Activated naive CD8-positive, alpha-beta T cell (primary cell): ENCODE measurements at regions not wholly inside any gene's neighbourhood (a gene's known extent, or its start where the extent isn't known, plus 50 kb on each side); places are given as distances from the start of the nearest gene placed in this dataset.

ENCODE experiments used
- H3K27ac Mint-ChIP-seq: one replicate; pipeline ENCODE4 v1.8.0; 2021; ENCODE audit warnings: mixed read lengths
- H3K27me3 Mint-ChIP-seq: one replicate; pipeline ENCODE4 v1.8.0; 2021; ENCODE audit warnings: mixed read lengths
- H3K36me3 Mint-ChIP-seq: one replicate; pipeline ENCODE4 v1.8.0; 2021; ENCODE audit warnings: mixed read lengths
- H3K4me1 Mint-ChIP-seq: one replicate; pipeline ENCODE4 v1.8.0; 2021; ENCODE audit warnings: low read depth, mixed read lengths
- H3K4me3 Mint-ChIP-seq: one replicate; pipeline ENCODE4 v1.8.0; 2021; ENCODE audit warnings: mild to moderate bottlenecking, mixed read lengths
- H3K9me3 Mint-ChIP-seq: one replicate; pipeline ENCODE4 v1.8.0; 2021; ENCODE audit warnings: low read depth, mixed read lengths

DNA sequence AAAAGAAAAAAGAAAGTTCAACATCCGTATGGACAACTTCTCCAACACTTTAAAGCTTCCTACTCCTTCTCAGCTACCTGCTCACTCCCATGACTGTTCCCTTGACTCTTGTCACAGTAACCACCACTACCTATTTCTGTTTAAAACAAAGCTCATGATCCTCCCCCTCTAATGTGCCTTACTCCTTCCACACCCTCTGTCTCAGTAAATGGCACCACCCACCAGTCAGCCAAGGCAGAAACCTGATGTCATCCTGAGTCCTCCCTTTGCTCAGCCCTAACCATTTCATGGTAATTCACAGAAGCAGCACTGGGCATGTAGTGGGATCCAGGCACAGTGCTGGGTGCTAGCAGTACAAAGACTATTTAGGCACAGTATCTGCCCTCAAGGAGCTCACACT, 63.0 kb upstream of the PPM1J start:
- no peaks in the 10 kb centered on the region for H3K4me1 Mint-ChIP-seq
- no peaks in the 10 kb centered on the region for H3K36me3 Mint-ChIP-seq
- no peak overlapping the region for H3K27ac Mint-ChIP-seq
- no peaks in the 10 kb centered on the region for H3K9me3 Mint-ChIP-seq
- H3K27me3 Mint-ChIP-seq = peaks cover under 1% of the 10 kb centered on the region
- no peak overlapping the region for H3K4me3 Mint-ChIP-seq

DNA sequence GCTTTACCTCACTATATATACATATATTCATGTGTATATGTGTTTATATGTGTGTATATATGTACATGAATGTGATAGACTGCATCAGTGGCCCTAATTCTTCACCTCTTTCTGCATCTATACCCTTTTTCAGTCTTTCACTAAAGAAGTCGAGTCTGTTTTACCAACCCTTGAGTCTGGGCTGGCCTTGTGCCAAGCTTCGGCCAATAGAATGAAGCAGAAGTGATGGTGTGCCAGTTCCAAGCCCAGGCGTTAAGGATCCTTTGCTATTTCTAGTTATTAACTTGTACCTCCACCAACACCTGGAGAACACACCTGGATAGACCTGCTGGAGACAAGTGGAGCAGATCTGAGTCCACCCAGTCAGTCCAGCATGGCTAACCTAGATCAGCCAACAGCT, 61.6 kb upstream of the PPM1J start:
- H3K4me3 Mint-ChIP-seq = no peak overlapping the region
- no peaks in the 10 kb centered on the region for H3K9me3 Mint-ChIP-seq
- H3K27me3 Mint-ChIP-seq = peaks cover 3% of the 10 kb centered on the region
- no peak overlapping the region for H3K27ac Mint-ChIP-seq
- no peaks in the 10 kb centered on the region for H3K4me1 Mint-ChIP-seq
- no peaks in the 10 kb centered on the region for H3K36me3 Mint-ChIP-seq

DNA sequence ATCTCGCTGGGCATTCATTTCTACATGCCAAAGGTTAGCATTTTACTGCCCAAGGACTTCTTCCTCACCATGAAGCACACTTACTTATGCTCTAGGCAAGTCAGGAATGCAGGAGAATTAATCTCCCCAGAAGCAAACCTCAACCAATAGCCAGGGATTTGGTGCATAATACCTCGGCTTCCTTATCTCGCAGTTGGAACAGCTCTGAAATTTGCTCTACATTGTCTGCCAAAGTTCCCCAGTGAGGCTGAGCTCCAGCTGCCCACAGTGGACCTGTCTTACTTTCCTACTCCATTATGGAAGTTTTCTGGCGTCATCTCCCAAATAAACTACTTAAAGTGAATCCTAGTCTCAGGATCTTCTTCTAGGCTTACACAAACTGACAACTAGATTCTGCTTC, 57.6 kb upstream of the PPM1J start:
- Mint-ChIP-seq H3K9me3 (no peaks in the 10 kb centered on the region), H3K4me1 (no peaks in the 10 kb centered on the region), H3K27me3 (peaks cover 10% of the 10 kb centered on the region), H3K4me3 (no peak overlapping the region), H3K36me3 (no peaks in the 10 kb centered on the region), H3K27ac (no peak overlapping the region)

DNA sequence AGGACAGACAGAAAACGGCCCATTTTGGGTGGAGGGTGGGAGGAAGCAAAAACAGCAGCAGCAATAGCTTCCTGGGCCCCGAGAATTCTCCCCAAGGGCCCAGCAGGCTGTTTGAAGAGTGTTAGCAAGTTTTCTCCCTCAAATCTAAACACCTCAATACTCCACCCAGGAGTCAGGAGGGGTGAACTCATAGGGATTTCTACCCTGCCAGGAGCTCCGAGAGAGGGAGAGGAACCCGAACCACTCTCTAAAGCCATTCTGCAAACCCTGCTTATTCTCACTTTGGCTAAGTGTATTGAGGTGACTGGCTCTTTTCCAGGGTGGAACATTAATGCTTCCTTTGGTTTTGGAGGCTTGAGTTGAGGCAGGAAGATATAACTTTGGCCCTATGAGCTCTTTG, 55.6 kb upstream of the PPM1J start:
- Mint-ChIP-seq H3K4me3 (no peak overlapping the region), H3K4me1 (no peaks in the 10 kb centered on the region), H3K9me3 (no peaks in the 10 kb centered on the region)

DNA sequence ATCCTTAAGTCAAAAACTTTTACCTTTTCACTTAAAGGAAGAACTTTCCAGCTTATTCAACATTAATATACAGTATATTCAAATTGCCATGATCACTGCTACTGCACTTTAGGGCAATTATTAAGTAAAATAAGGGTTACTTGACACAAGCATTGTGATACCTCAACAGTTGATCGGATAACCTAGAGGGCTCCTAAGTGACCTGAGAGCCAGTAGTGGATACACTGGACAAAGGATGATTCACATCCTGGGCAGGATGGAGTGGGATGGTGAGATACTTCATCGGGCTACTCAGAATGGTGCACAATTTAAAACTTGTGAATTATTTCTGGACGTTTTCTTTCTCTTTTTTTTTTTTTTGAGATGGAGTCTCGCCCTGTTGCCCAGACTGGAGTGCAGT, 54.5 kb upstream of the PPM1J start:
- Mint-ChIP-seq H3K4me3 (no peak overlapping the region), H3K4me1 (no peaks in the 10 kb centered on the region), H3K27me3 (peaks cover 14% of the 10 kb centered on the region), H3K27ac (no peak overlapping the region), H3K36me3 (no peaks in the 10 kb centered on the region), H3K9me3 (no peaks in the 10 kb centered on the region)

More for the DNA sequence above, 55.6 kb upstream of the PPM1J start:
- Mint-ChIP-seq H3K27me3 (peaks cover 14% of the 10 kb centered on the region), H3K36me3 (no peaks in the 10 kb centered on the region), H3K27ac (no peak overlapping the region)

DNA sequence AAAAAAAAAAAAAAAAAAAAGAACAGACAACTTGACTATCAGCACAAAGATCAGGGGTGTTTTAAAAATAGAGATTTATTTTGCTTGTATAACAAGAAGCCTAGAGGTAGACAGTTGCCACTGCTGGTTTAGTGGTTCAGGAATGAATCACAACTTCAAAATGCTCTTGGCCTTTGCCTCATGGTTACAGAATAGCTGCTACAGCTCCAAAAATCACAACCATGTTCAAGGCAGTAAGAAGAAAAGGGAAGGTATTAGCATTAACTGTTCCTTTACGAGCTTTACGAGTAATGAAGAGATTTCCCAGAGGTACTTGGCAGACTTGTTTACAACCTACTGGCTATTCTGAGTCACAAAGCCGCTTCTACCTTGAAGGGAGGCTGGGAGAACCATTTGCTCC, 52.5 kb upstream of the PPM1J start:
- H3K36me3 Mint-ChIP-seq = no peaks in the 10 kb centered on the region
- H3K4me3 Mint-ChIP-seq = no peak overlapping the region
- no peaks in the 10 kb centered on the region for H3K9me3 Mint-ChIP-seq
- no peaks in the 10 kb centered on the region for H3K4me1 Mint-ChIP-seq
- H3K27ac Mint-ChIP-seq = no peak overlapping the region
- peaks cover 12% of the 10 kb centered on the region for H3K27me3 Mint-ChIP-seq
